K562 (cell line): ENCODE measurements at regions not wholly inside any gene's neighbourhood (a gene's known extent, or its start where the extent isn't known, plus 50 kb on each side); places are given as distances from the start of the nearest gene placed in this dataset.

Experiments used
- ATAC-seq: fragments of 200-7000 bp; cut with Tn5 transposase; 3 replicates; pipeline ENCODE4 v1.9.1; 2020; ENCODE audit warnings: moderate library complexity
- BruUV-seq: library from RNA; stranded (reverse); fragments of 400-500 nt; replicated peaks from 2 replicates; lab custom pipeline; 2021; lab: Mats Ljungman, UMichigan
- CTCF ChIA-PET: fragments of 300-600 bp; formaldehyde crosslinking; extraction: SDS; loops from one replicate; lab custom pipeline; 2021; ENCODE audit warnings: low intra/inter-chr PET ratio; lab: Yijun Ruan, JAX
- POLR2A ChIA-PET: fragments of 300-600, 350-650 bp; sonication (Branson Sonifier 250); formaldehyde crosslinking; extraction: SDS; loops from one replicate; lab custom pipeline; 2021; ENCODE audit warnings: antibody characterized with exemption, inconsistent platforms; lab: Yijun Ruan, JAX
- DNase-seq, 4 experiments: peaks; one replicate each; pipeline versions ENCODE4 v3.0.0 to v3.0.0-alpha.2; 2011 to 2018; ENCODE audit warnings: low spot score in 3 of 4, mixed read lengths in 3 of 4; ENCODE audit errors: extremely low read depth in 1 of 4
- FAIRE-seq: peaks from 2 replicates; lab custom pipeline; 2011; peaks lifted over from hg19 to GRCh38; lab: Jason Lieb, UNC
- H2AFZ ChIP-seq: 2 replicates; pipeline ENCODE4 v1.6.0; 2011; ENCODE audit warnings: low read depth, low read length, control low read depth, inconsistent platforms
- H3K27ac ChIP-seq: fragments of 200-600 bp; 3 replicates; pipeline ENCODE4 v1.8.0; 2011; ENCODE audit warnings: low read depth, mild to moderate bottlenecking, control low read depth, inconsistent platforms, low read length, moderate library complexity, mixed read lengths; ENCODE audit errors: extremely low read depth
- H3K27me3 ChIP-seq, 2 experiments: fragments of 300-600 bp in 1 of 2; 2 replicates in 1 of 2; 3 replicates in 1 of 2; pipeline versions ENCODE4 v1.6.0 to v1.8.0; 2011; ENCODE audit warnings: inconsistent platforms in 2 of 2, low read length in 2 of 2, mild to moderate bottlenecking in 1 of 2, mixed read lengths in 1 of 2, moderate library complexity in 1 of 2; ENCODE audit not compliant: control insufficient read depth in 2 of 2, insufficient read depth in 2 of 2
- H3K36me3 ChIP-seq: fragments of 300-600 bp; 3 replicates; pipeline ENCODE4 v1.8.0; 2011; ENCODE audit warnings: mild to moderate bottlenecking, low read length, inconsistent platforms; ENCODE audit not compliant: control insufficient read depth, insufficient read depth
- H3K4me1 ChIP-seq, 2 experiments: fragments of 200-600 bp in 1 of 2; replicated peaks in 1 of 2; 2 replicates in 1 of 2; 3 replicates in 1 of 2; pipeline versions ENCODE4 v1.5.1 to v1.8.0; 2011; ENCODE audit warnings: inconsistent platforms in 2 of 2, low read length in 2 of 2, mild to moderate bottlenecking in 1 of 2, mixed read lengths in 1 of 2, moderate library complexity in 1 of 2; ENCODE audit not compliant: control insufficient read depth in 2 of 2, insufficient read depth in 2 of 2
- H3K4me2 ChIP-seq: 2 replicates; pipeline ENCODE4 v1.6.1; 2011; ENCODE audit warnings: low read length, control low read depth, inconsistent platforms, mixed read lengths; ENCODE audit not compliant: insufficient read depth
- H3K4me3 ChIP-seq: fragments of 200-600 bp; sonication (generic), shearing (Covaris generic); 2 replicates; pipeline ENCODE4 v1.5.1; 2016; ENCODE audit warnings: control low read depth, inconsistent platforms
- H3K79me2 ChIP-seq: fragments of 200-600 bp; 3 replicates; pipeline ENCODE4 v1.8.0; 2011; ENCODE audit warnings: low read length, inconsistent platforms; ENCODE audit not compliant: control insufficient read depth, insufficient read depth
- H3K9ac ChIP-seq, 2 experiments: 2 replicates each; pipeline versions ENCODE4 v1.6.0 to v1.6.1; 2011; ENCODE audit warnings: low read depth in 2 of 2, low read length in 2 of 2, control low read depth in 1 of 2, inconsistent platforms in 1 of 2, mild to moderate bottlenecking in 1 of 2, mixed read lengths in 1 of 2; ENCODE audit not compliant: insufficient read depth in 1 of 2
- H3K9me1 ChIP-seq: one replicate; pipeline ENCODE4 v1.6.0; 2011; ENCODE audit warnings: inconsistent platforms, mild to moderate bottlenecking, low read length, moderate library complexity; ENCODE audit not compliant: control insufficient read depth, insufficient read depth
- H3K9me3 ChIP-seq: replicated peaks from 2 replicates; pipeline ENCODE4 v1.5.1; 2011; ENCODE audit warnings: low read depth, low read length, inconsistent platforms; ENCODE audit not compliant: control insufficient read depth, insufficient read depth
- H4K20me1 ChIP-seq: replicated peaks from 2 replicates; pipeline ENCODE4 v1.6.1; 2011; ENCODE audit warnings: low read length, inconsistent platforms, mixed read lengths; ENCODE audit not compliant: control insufficient read depth, insufficient read depth
- CTBP1 ChIP-seq: fragments of 450-650 bp; IDR thresholded peaks from 2 replicates; pipeline ENCODE4 v1.6.1; 2016; ENCODE audit warnings: borderline replicate concordance
- ETS2 ChIP-seq: IDR thresholded peaks from 2 replicates; pipeline ENCODE4 v1.6.1; 2016; ENCODE audit warnings: borderline replicate concordance, missing genetic modification characterization, mild to moderate bottlenecking, moderate library complexity, missing compliant biosample characterization; ENCODE audit not compliant: poor library complexity, severe bottlenecking
- MEF2D ChIP-seq: conservative IDR thresholded peaks from 2 replicates; pipeline ENCODE4 v1.6.1; 2016; ENCODE audit warnings: low read depth, missing genetic modification characterization, missing compliant biosample characterization
- MTA3 ChIP-seq: fragments of 450-650 bp; formaldehyde crosslinking; IDR thresholded peaks from 2 replicates; pipeline ENCODE4 v1.6.1; 2017; ENCODE audit warnings: mild to moderate bottlenecking, borderline replicate concordance
- ZKSCAN8 ChIP-seq: fragments of 200-800 bp; sonication (Bioruptor generic); IDR thresholded peaks from 2 replicates; pipeline ENCODE4 v1.6.1; 2016; ENCODE audit warnings: missing genetic modification characterization, missing compliant biosample characterization
- ZNF121 ChIP-seq: sonication (generic); formaldehyde crosslinking; conservative IDR thresholded peaks from 2 replicates; pipeline ENCODE4 v1.8.0; 2022; ENCODE audit warnings: missing genetic modification reagents
- WGBS: fragments of 100-300 bp; shearing (Covaris generic); methylation state at CpG from one replicate; pipeline ENCODE4 v1.1.6; 2016; ENCODE audit warnings: low coverage, mixed read lengths; ENCODE audit not compliant: insufficient coverage; ENCODE audit errors: missing lambda C conversion rate; 5-methylcytosine and 5-hydroxymethylcytosine counted together
- in situ Hi-C: fragments of 300-500 bp; cut with MboI; formaldehyde crosslinking; loops from 4 replicates; pipeline ENCODE4 v1.15.0; 2018; ENCODE audit warnings: inconsistent platforms, mixed read lengths
- intact Hi-C: fragments of 100-400 bp; cut with micrococcal nuclease; formaldehyde crosslinking; loops from 2 replicates; pipeline ENCODE4 v1.14.2; 2022
- TF ChIP-seq, protein P1 (sequence below): sonication (generic); formaldehyde crosslinking; IDR thresholded peaks from 2 replicates; pipeline ENCODE4 v1.8.1; 2023; ENCODE audit warnings: mild to moderate bottlenecking, missing genetic modification reagents
- TF ChIP-seq, protein P2 (sequence below): sonication (generic); formaldehyde crosslinking; IDR thresholded peaks from 2 replicates; pipeline ENCODE4 v1.8.0; 2022; ENCODE audit warnings: mild to moderate bottlenecking, missing genetic modification reagents

GRCh38 chr11:23100726-23101125 is 240.5 kb upstream of the CCDC179 start:
- TF ChIP-seq ZNF121 (CRISPR knock-in tag): no peak
- DNase-seq: no peak
- no peak overlapping the region for H3K9ac ChIP-seq
- H3K36me3 ChIP-seq: no peaks in the 10 kb centered on the region
- H3K4me2 ChIP-seq: no peak overlapping the region
- H3K4me3 ChIP-seq: no peak overlapping the region
- no peaks in the 10 kb centered on the region for H3K4me1 ChIP-seq
- no peaks in the 10 kb centered on the region; the same call in 1 of the 2 replicates for H3K9me3 ChIP-seq
- no peak overlapping the region for H2AFZ ChIP-seq
- no peaks in the 10 kb centered on the region for H3K79me2 ChIP-seq
- H3K27me3 ChIP-seq: no peaks in the 10 kb centered on the region
- in situ Hi-C loops: no loop called here
- H3K27ac ChIP-seq: no peak overlapping the region
- POLR2A ChIA-PET: no interaction called here
- no peak for ATAC-seq
- CTCF ChIA-PET: no interaction called here
- BruUV-seq: no TSS peak
- WGBS: 0% methylated on average over 3 of the region's 3 CpGs
- no peaks in the 10 kb centered on the region for H4K20me1 ChIP-seq
- no peaks in the 10 kb centered on the region for H3K9me1 ChIP-seq
- FAIRE-seq: no peak
- intact Hi-C loops: no loop called here

- Histone ChIP-seq H3K27me3 (no peaks in the 10 kb centered on the region), H3K27ac (no peak overlapping the region), H3K36me3 (no peaks in the 10 kb centered on the region), H3K4me3 (no peak overlapping the region), H3K9me3 (no peaks in the 10 kb centered on the region), H3K79me2 (no peaks in the 10 kb centered on the region), H3K9me1 (no peaks in the 10 kb centered on the region), H2AFZ (no peak overlapping the region), H4K20me1 (no peaks in the 10 kb centered on the region), H3K4me2 (no peak overlapping the region), H3K4me1 (no peaks in the 10 kb centered on the region), H3K9ac (no peak overlapping the region)
- TF ChIP-seq, protein P1, sequence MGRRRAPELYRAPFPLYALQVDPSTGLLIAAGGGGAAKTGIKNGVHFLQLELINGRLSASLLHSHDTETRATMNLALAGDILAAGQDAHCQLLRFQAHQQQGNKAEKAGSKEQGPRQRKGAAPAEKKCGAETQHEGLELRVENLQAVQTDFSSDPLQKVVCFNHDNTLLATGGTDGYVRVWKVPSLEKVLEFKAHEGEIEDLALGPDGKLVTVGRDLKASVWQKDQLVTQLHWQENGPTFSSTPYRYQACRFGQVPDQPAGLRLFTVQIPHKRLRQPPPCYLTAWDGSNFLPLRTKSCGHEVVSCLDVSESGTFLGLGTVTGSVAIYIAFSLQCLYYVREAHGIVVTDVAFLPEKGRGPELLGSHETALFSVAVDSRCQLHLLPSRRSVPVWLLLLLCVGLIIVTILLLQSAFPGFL: no peak
- TF ChIP-seq MEF2D (no peak), ETS2 (tag) (no peak), CTBP1 (no peak), MTA3 (no peak), ZKSCAN8 (CRISPR knock-in tag) (no peak)
- TF ChIP-seq, protein P2, sequence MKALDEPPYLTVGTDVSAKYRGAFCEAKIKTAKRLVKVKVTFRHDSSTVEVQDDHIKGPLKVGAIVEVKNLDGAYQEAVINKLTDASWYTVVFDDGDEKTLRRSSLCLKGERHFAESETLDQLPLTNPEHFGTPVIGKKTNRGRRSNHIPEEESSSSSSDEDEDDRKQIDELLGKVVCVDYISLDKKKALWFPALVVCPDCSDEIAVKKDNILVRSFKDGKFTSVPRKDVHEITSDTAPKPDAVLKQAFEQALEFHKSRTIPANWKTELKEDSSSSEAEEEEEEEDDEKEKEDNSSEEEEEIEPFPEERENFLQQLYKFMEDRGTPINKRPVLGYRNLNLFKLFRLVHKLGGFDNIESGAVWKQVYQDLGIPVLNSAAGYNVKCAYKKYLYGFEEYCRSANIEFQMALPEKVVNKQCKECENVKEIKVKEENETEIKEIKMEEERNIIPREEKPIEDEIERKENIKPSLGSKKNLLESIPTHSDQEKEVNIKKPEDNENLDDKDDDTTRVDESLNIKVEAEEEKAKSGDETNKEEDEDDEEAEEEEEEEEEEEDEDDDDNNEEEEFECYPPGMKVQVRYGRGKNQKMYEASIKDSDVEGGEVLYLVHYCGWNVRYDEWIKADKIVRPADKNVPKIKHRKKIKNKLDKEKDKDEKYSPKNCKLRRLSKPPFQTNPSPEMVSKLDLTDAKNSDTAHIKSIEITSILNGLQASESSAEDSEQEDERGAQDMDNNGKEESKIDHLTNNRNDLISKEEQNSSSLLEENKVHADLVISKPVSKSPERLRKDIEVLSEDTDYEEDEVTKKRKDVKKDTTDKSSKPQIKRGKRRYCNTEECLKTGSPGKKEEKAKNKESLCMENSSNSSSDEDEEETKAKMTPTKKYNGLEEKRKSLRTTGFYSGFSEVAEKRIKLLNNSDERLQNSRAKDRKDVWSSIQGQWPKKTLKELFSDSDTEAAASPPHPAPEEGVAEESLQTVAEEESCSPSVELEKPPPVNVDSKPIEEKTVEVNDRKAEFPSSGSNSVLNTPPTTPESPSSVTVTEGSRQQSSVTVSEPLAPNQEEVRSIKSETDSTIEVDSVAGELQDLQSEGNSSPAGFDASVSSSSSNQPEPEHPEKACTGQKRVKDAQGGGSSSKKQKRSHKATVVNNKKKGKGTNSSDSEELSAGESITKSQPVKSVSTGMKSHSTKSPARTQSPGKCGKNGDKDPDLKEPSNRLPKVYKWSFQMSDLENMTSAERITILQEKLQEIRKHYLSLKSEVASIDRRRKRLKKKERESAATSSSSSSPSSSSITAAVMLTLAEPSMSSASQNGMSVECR (CRISPR knock-in tag): no peak
- FAIRE-seq (no peak), DNase-seq (no peak), ATAC-seq (no peak)
- CTCF ChIA-PET: no interaction called here
- POLR2A ChIA-PET: no interaction called here
- WGBS: 0% methylated on average over 2 of the region's 2 CpGs
- in situ Hi-C loops (no loop called here), intact Hi-C loops (no loop called here)
- BruUV-seq: no TSS peak
These were observed 243.1 kb upstream of the CCDC179 start for GRCh38 chr11:23103416-23103815.
